Hepatocyte (in vitro differentiated cells): ENCODE measurements at regions not wholly inside any gene's neighbourhood (a gene's known extent, or its start where the extent isn't known, plus 50 kb on each side); places are given as distances from the start of the nearest gene placed in this dataset.
"Not testable (repeated sequence)": the region's sequence is repeated elsewhere in the genome, so short reads cannot be mapped to it uniquely, and the experiment has no call there.

Source experiments
- EZH2 ChIP-seq: fragments of 200-600 bp; sonication (generic); IDR thresholded peaks from 2 replicates; pipeline ENCODE4 v1.6.1; 2016; ENCODE audit warnings: antibody characterized with exemption, mild to moderate bottlenecking, borderline replicate concordance
- EZH2phosphoT487 ChIP-seq: fragments of 200-600 bp; sonication (generic); IDR thresholded peaks from one replicate; pipeline ENCODE4 v1.6.1; 2018; ENCODE audit warnings: antibody characterized with exemption, mild to moderate bottlenecking, low read depth, moderate library complexity; ENCODE audit not compliant: unreplicated experiment, severe bottlenecking
- TF ChIP-seq, protein P1 (sequence below): fragments of 200-600 bp; sonication (generic); IDR thresholded peaks from 2 replicates; pipeline ENCODE4 v1.5.1; 2016; ENCODE audit warnings: antibody characterized with exemption, mild to moderate bottlenecking; ENCODE audit not compliant: poor library complexity

DNA sequence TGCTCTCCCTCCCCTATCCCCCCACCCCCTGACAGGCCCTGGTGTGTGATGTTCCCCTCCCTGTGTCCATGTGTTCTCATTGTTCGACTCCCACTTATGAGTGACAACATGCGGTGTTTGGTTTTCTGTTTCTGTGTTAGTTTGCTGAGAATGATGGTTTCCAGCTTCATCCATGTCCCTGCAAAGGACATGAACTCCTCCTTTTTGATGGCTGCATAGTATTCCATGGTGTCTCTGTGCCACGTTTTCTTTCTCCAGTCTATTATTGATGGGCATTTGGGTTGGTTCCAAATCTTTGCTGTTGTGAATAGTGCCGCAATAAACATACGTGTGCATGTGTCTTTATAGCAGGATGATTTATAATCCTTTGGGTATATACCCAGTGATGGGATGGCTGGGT lies 121.8 kb upstream of the SHOX start:
- TF ChIP-seq, protein P1, sequence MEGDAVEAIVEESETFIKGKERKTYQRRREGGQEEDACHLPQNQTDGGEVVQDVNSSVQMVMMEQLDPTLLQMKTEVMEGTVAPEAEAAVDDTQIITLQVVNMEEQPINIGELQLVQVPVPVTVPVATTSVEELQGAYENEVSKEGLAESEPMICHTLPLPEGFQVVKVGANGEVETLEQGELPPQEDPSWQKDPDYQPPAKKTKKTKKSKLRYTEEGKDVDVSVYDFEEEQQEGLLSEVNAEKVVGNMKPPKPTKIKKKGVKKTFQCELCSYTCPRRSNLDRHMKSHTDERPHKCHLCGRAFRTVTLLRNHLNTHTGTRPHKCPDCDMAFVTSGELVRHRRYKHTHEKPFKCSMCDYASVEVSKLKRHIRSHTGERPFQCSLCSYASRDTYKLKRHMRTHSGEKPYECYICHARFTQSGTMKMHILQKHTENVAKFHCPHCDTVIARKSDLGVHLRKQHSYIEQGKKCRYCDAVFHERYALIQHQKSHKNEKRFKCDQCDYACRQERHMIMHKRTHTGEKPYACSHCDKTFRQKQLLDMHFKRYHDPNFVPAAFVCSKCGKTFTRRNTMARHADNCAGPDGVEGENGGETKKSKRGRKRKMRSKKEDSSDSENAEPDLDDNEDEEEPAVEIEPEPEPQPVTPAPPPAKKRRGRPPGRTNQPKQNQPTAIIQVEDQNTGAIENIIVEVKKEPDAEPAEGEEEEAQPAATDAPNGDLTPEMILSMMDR: not testable (repeated sequence)
- not testable (repeated sequence) for TF ChIP-seq EZH2phosphoT487, EZH2
